ENCODE measurements at regions not wholly inside any gene's neighbourhood (a gene's known extent, or its start where the extent isn't known, plus 50 kb on each side); places are given as distances from the start of the nearest gene placed in this dataset.

- 0% methylated on average over 4 of the region's 4 CpGs for WGBS (ENCODE audit: low lambda C conversion rate)
- DNase-seq (ENCODE audit: low spot score) (peak; percentile 16), FAIRE-seq (no peak), ATAC-seq (peak; percentile 70)
- CTCF ChIA-PET (ENCODE audit: low intra/inter-chr PET ratio, low total read pairs), result no interaction called here
- H3K9ac ChIP-seq (ENCODE audit: insufficient read depth, low read depth, low read length), result no peak overlapping the region
- no peak overlapping the region for H2AFZ ChIP-seq (ENCODE audit: low read length)
- POLR2A ChIA-PET, result no interaction called here
- no peaks in the 10 kb centered on the region for H4K20me1 ChIP-seq (ENCODE audit: insufficient read depth, low read length)
- TF ChIP-seq PRDM15 (CRISPR knock-in tag; IDR thresholded peaks at IDR 0.05) (no peak), STAG1 (CRISPR knock-in tag; IDR thresholded peaks at IDR 0.05) (0 out of 2 replicates have a peak, but pooled peaks have one; percentile 34), TOE1 (CRISPR knock-in tag; IDR thresholded peaks at IDR 0.05) (no peak), SMC3 (IDR thresholded peaks at IDR 0.05; ENCODE audit: low read length) (peak; percentile 41; the same call in 1 of the 2 replicates)
- TF ChIP-seq, protein P1, sequence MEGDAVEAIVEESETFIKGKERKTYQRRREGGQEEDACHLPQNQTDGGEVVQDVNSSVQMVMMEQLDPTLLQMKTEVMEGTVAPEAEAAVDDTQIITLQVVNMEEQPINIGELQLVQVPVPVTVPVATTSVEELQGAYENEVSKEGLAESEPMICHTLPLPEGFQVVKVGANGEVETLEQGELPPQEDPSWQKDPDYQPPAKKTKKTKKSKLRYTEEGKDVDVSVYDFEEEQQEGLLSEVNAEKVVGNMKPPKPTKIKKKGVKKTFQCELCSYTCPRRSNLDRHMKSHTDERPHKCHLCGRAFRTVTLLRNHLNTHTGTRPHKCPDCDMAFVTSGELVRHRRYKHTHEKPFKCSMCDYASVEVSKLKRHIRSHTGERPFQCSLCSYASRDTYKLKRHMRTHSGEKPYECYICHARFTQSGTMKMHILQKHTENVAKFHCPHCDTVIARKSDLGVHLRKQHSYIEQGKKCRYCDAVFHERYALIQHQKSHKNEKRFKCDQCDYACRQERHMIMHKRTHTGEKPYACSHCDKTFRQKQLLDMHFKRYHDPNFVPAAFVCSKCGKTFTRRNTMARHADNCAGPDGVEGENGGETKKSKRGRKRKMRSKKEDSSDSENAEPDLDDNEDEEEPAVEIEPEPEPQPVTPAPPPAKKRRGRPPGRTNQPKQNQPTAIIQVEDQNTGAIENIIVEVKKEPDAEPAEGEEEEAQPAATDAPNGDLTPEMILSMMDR (CRISPR knock-in tag; IDR thresholded peaks at IDR 0.05), result peak; percentile 52
- no peaks in the 10 kb centered on the region for H3K4me1 ChIP-seq (ENCODE audit: insufficient read depth, low read length)
- no TSS peak for BruUV-seq (replicated peaks)
- H3K27ac ChIP-seq (ENCODE audit: extremely low read length, insufficient read depth, low read length), result no peak overlapping the region
- no peak overlapping the region for H3K4me2 ChIP-seq (ENCODE audit: low read depth, low read length)
- H3K9me3 ChIP-seq (ENCODE audit: low read length), result peaks cover 27% of the 10 kb centered on the region
- in situ Hi-C loops (cut with HindIII; ENCODE audit: extremely low pct_ligation_motif_present, low pct_unique_long_range_greater_than_20kb), result no loop called here
- no peaks in the 10 kb centered on the region for H3K36me3 ChIP-seq (replicated peaks in 1 of 2; ENCODE audit: control insufficient read depth in 1 of 2, insufficient read depth in 2 of 2, low read length in 2 of 2)
- no peaks in the 10 kb centered on the region for H3K27me3 ChIP-seq (ENCODE audit: control insufficient read depth in 1 of 2, insufficient read depth in 2 of 2, low read length in 2 of 2)
- no peak overlapping the region for H3K4me3 ChIP-seq (replicated peaks in 1 of 3; ENCODE audit: insufficient read depth in 1 of 3, low read depth in 2 of 3, low read length in 3 of 3)
- H3K79me2 ChIP-seq (ENCODE audit: insufficient read depth, low read length), result no peaks in the 10 kb centered on the region
- intact Hi-C loops (cut with micrococcal nuclease; ENCODE audit: unreplicated experiment), result no loop called here
Measured at GRCh38 chr2:5915881-5916310, 223.7 kb downstream of the SOX11 start.

Measured in HepG2 (cell line).